ENCODE measurements at regions not wholly inside any gene's neighbourhood (a gene's known extent, or its start where the extent isn't known, plus 50 kb on each side); places are given as distances from the start of the nearest gene placed in this dataset.

DNA sequence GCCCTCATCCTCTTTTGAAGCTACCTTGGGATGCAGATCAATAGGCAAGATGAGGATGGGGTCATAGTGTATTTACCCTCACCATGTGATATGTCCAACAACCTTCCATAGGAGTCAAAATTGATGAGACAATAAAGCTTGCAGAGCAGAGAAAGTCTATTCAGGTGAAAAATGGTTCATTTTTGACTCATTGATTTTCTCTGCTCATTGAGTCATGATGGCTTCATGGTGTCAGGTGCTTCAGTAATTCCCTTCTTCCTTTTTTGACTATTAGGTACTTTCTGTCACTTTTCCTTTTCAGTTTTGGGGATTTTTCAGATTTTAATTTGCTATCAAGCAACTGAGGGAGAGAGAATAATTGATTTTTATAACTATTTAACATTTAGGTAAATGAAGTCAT lies 55.9 kb upstream of the IL2 start:
- DNase-seq = no peak

- no peak for DNase-seq
Observed at GRCh38 chr4:122508083-122508482, 51.6 kb upstream of the IL2 start.

All from fibroblast of skin of right biceps (primary cell).